Lower leg skin (tissue), 3 donors: ENCODE measurements at regions not wholly inside any gene's neighbourhood (a gene's known extent, or its start where the extent isn't known, plus 50 kb on each side); places are given as distances from the start of the nearest gene placed in this dataset.

Source experiments
- CTCF ChIP-seq, 3 donors: fragments of 450-650 bp; IDR thresholded peaks; one replicate each; pipeline ENCODE4 v1.5.1; 2016; ENCODE audit warnings: antibody characterized with exemption in 3 of 3, mild to moderate bottlenecking in 3 of 3, moderate library complexity in 2 of 3
- POLR2A ChIP-seq, 2 donors: fragments of 450-650 bp; IDR thresholded peaks; one replicate each; pipeline ENCODE4 v1.6.1; 2016 to 2017; ENCODE audit warnings: antibody characterized with exemption in 2 of 2, mild to moderate bottlenecking in 1 of 2, moderate library complexity in 1 of 2

DNA sequence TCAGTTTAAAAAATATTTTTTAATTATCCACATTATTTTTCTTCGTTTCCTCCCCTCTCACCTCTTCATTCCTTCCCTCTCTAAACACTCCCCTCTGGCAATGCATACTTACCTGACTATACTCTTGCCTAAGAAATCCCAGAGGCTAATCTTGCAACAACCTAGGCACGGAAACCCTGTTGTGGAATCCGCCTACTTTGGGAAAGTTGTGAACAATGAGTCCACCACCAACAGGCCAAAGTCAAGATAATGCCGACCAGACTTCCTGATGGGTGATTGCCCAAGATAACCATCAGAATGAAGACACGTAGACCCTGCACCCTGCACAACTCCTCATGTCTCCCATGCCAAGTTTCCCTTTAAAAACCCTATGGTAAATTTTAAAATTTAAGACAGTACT lies 521.5 kb downstream of the KIF20B start:
- TF ChIP-seq CTCF (IDR thresholded peaks at IDR 0.05) (no peak), POLR2A (IDR thresholded peaks at IDR 0.05) (no peak)
